ENCODE measurements at regions not wholly inside any gene's neighbourhood (a gene's known extent, or its start where the extent isn't known, plus 50 kb on each side); places are given as distances from the start of the nearest gene placed in this dataset.

DNA sequence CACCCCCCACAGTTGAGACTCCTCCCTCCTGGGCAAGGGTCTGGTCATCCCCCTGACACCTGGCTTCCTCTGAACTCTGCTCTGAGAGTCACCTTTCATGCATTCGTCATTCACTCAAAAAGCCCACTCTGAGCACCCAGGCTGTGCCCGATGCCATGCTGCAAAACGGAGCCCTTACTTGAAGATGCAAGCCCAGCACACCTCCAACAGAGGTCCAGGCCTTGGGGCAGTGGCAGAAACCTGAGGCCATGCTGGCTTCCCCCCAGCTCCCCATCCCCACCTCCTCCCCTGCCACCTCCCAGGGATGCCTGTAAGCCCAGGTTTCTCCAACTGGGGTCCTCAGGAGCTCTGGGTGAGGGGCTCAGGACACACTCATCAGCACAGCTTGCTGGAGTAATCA, 67.7 kb upstream of the TNRC6C start:
- DNase-seq (ENCODE audit: low read depth, low spot score), result no peak
- POLR2A ChIA-PET, result no interaction called here
- H3K4me3 ChIP-seq (ENCODE audit: low read depth, low read length), result no peak overlapping the region
- TF ChIP-seq, protein P1, sequence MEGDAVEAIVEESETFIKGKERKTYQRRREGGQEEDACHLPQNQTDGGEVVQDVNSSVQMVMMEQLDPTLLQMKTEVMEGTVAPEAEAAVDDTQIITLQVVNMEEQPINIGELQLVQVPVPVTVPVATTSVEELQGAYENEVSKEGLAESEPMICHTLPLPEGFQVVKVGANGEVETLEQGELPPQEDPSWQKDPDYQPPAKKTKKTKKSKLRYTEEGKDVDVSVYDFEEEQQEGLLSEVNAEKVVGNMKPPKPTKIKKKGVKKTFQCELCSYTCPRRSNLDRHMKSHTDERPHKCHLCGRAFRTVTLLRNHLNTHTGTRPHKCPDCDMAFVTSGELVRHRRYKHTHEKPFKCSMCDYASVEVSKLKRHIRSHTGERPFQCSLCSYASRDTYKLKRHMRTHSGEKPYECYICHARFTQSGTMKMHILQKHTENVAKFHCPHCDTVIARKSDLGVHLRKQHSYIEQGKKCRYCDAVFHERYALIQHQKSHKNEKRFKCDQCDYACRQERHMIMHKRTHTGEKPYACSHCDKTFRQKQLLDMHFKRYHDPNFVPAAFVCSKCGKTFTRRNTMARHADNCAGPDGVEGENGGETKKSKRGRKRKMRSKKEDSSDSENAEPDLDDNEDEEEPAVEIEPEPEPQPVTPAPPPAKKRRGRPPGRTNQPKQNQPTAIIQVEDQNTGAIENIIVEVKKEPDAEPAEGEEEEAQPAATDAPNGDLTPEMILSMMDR (IDR thresholded peaks at IDR 0.05; ENCODE audit: insufficient read depth, low read length, missing control alignments), result no peak
- CTCF ChIA-PET, result no interaction called here

DNA sequence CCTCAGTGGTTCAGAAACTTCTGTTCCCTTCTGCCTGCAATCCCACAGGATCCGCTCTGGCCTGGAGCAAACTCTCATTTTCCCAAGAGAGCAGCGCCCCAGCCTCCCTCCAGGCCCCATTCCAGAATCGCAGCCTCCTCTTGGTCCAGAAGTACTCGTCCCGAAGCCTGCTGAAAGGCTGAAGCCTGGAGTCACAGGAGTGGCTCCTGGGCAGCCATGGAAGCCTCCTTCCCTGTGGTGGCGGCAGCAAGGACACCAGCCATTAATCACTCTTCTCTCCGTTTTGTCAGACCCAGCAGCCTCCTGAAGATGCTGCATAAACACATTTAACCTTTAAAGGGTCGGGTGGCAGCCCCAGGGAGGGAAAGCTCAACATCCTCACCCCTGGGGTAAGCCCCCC, 66.9 kb upstream of the TNRC6C start:
- TF ChIP-seq, protein P1 (IDR thresholded peaks at IDR 0.05; ENCODE audit: insufficient read depth, low read length, missing control alignments), result no peak
- no peak overlapping the region for H3K4me3 ChIP-seq (ENCODE audit: low read depth, low read length)
- no peak for DNase-seq (ENCODE audit: low read depth, low spot score)
- ChIA-PET POLR2A (no interaction called here), CTCF (interaction anchor here (1.1 to 2.0 kb wide), 2 partner anchors 14 to 41 kb away, joined by 3 to 6 read pairs; no protein-coding TSS in a partner anchor)

DNA sequence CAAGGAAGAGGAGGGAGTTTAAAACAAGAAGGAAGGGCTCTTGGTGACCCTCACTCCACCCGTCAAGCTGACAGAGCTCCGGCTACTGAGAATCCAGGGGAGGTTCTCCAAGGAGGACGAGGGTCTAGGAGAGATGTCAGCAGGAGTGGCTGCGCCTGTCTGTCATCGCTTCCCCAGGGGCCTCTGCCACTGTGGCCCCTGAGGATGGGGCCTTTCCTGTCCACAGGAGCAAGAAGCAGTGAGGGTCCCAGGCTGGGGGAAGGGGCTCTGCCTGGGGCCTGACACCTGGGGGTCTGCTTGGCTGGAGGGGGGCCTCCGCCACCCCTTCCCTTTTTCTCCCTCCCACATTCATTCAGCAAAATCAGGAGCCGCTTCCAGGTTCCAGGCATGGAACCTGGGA, 66.5 kb upstream of the TNRC6C start:
- POLR2A ChIA-PET, result no interaction called here
- DNase-seq (ENCODE audit: low read depth, low spot score), result no peak
- CTCF ChIA-PET, result interaction anchor here (1.1 to 2.0 kb wide), 2 partner anchors 14 to 41 kb away, joined by 3 to 6 read pairs; no protein-coding TSS in a partner anchor
- TF ChIP-seq, protein P1 (IDR thresholded peaks at IDR 0.05; ENCODE audit: insufficient read depth, low read length, missing control alignments), result no peak
- no peak overlapping the region for H3K4me3 ChIP-seq (ENCODE audit: low read depth, low read length)

DNA sequence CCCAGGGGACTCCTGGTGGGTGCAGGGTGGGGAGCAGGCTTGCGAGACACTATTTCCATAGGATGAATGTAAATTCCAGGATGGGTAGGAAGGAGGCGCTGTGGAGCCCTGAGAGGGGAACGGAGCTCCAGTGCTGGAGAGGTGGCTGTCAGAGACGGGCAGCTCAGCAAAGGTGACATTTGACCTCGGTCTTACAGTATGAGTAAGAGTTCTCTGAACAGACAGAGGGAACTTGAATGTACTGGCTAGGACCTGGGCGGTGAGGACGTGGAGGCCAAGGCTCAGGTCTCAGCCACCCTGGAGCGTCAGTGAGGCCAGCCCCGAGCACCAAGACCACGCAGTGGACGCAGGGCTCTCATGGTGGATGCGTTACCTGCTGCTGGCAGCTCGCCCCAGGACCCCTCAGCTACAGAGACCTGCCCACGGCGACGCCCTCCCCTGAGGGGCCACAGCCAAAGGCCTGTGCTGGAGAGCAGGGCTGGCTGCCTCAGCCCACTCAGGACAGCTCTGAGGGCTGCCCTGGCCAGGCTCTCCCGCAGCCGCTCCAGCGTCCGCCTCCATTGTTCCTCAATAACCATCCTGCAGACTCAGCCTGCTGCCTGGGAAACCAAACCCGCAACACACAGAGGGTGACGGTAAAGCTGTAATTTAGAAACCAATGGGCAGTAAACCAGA, 65.9 kb upstream of the TNRC6C start:
- no peak for DNase-seq (ENCODE audit: low read depth, low spot score)
- no peak overlapping the region for H3K4me3 ChIP-seq (ENCODE audit: low read depth, low read length)
- ChIA-PET POLR2A (no interaction called here), CTCF (interaction anchor here (1.1 to 2.0 kb wide), 2 partner anchors 15 to 40 kb away, joined by 3 to 6 read pairs; no protein-coding TSS in a partner anchor)
- TF ChIP-seq, protein P1 (IDR thresholded peaks at IDR 0.05; ENCODE audit: insufficient read depth, low read length, missing control alignments), result no peak

DNA sequence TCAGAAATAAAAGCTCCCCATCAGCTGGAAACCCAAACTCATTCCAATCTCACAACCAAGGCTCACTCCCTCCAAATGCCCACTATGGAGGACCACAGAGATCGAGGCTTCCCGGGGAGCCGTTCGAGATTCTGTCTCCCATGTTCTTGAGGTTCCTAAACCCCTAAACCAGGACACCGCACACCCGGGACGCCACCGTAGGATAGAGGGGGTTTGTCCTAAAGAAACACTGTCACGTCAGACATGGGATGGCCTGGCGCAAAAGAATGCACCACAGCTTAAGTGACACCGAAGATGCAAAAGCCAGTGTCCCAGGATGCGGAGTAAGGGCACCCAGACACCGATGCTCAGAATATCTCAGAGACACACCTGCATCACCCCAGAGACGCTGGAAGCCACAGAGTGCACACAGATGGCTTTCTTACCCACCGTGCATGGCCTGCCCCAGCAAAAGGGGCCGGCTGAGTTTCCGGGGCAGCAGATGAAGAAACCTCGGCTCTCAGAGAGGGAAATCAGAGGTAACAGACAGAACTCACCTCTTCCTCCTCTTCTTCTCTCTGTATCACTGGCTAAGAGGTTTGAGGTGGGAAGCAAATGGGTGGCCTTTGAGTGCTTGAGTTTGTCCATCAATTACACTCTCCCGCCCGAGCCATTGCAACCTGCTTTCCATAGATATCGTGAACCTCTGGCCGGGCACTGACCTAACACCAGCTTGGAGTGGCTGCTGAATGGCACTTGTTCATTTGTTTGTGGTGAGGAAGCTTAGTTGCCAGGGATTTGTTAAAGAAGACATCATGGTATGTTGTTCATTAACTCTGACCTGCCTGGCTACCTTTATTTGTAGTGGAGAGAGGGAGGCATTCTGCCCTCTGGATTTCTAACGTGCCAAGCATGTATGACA, 65.1 kb upstream of the TNRC6C start:
- TF ChIP-seq, protein P1 (IDR thresholded peaks at IDR 0.05; ENCODE audit: insufficient read depth, low read length, missing control alignments), result no peak
- H3K4me3 ChIP-seq (ENCODE audit: low read depth, low read length), result no peak overlapping the region
- POLR2A ChIA-PET, result no interaction called here
- CTCF ChIA-PET, result interaction anchor here (2.0 kb wide), 1 partner anchor 16 kb away, joined by 6 read pairs; no protein-coding TSS in a partner anchor
- no peak for DNase-seq (ENCODE audit: low read depth, low spot score)

Measured in AG04449 (cell line).